SK-N-SH treated with all-trans-retinoic acid at 6 μM for 48 hours (cell line): ENCODE measurements at regions not wholly inside any gene's neighbourhood (a gene's known extent, or its start where the extent isn't known, plus 50 kb on each side); places are given as distances from the start of the nearest gene placed in this dataset.
"Not testable (repeated sequence)": the region's sequence is repeated elsewhere in the genome, so short reads cannot be mapped to it uniquely, and the experiment has no call there.

Experiments used
- CSDC2 ChIP-seq: fragments of 250-450 bp; sonication (Bioruptor Pico); IDR thresholded peaks from 2 replicates; pipeline ENCODE4 v1.5.0; 2020; ENCODE audit warnings: mild to moderate bottlenecking, moderate library complexity
- ZFP30 ChIP-seq: fragments of 450-650 bp; formaldehyde crosslinking; IDR thresholded peaks from 2 replicates; pipeline ENCODE4 v1.5.0; 2022; ENCODE audit warnings: mild to moderate bottlenecking, moderate library complexity

GRCh38 chr11:89560598-89560997 is 69.4 kb upstream of the NOX4 start:
- not testable (repeated sequence) for TF ChIP-seq ZFP30; CSDC2 (CRISPR knock-in tag)
